ENCODE measurements at regions not wholly inside any gene's neighbourhood (a gene's known extent, or its start where the extent isn't known, plus 50 kb on each side); places are given as distances from the start of the nearest gene placed in this dataset.

GRCh38 chr6:47391675-47392074 lies 82.0 kb upstream of the TNFRSF21 start:
- Histone ChIP-seq H3K14ac (replicated peaks; ENCODE audit: low read depth, low read length) (no peak overlapping the region), H4K8ac (ENCODE audit: low read depth in 2 of 2, low read length in 2 of 2) (no peak overlapping the region), H3K23ac (ENCODE audit: low read depth, low read length) (no peak overlapping the region), H3K56ac (ENCODE audit: extremely low read depth, insufficient read depth, low read length) (no peak overlapping the region), H2AK9ac (replicated peaks; ENCODE audit: low read depth, low read length, poor library complexity) (no peak overlapping the region), H3K9me3 (ENCODE audit: control insufficient read depth, insufficient read depth, low read length) (no peaks in the 10 kb centered on the region), H3K4me3 (ENCODE audit: insufficient read depth, low read depth, low read length) (no peak overlapping the region), H3K9me1 (ENCODE audit: insufficient read depth, low read length) (no peaks in the 10 kb centered on the region), H3K4ac (ENCODE audit: low read depth, low read length) (no peak overlapping the region), H4K91ac (ENCODE audit: insufficient read depth, low read depth, low read length) (no peak overlapping the region), H2BK20ac (ENCODE audit: low read depth, low read length) (no peak overlapping the region), H3K4me1 (ENCODE audit: control insufficient read depth, insufficient read depth, low read length) (no peaks in the 10 kb centered on the region), H3K79me1 (ENCODE audit: low read depth in 1 of 2, low read length in 2 of 2) (no peaks in the 10 kb centered on the region), H4K5ac (ENCODE audit: low read depth, low read length) (no peak overlapping the region), H4K20me1 (ENCODE audit: insufficient read depth, low read length) (no peaks in the 10 kb centered on the region), H3K27me3 (ENCODE audit: control insufficient read depth, insufficient read depth, low read length) (no peaks in the 10 kb centered on the region), H2AFZ (replicated peaks; ENCODE audit: low read length, poor library complexity) (no peak overlapping the region), H3K27ac (ENCODE audit: insufficient read depth, low read length) (no peak overlapping the region), H3K36me3 (ENCODE audit: control insufficient read depth, insufficient read depth, low read length) (no peaks in the 10 kb centered on the region), H2BK120ac (ENCODE audit: low read depth, low read length) (no peak overlapping the region), H2BK15ac (ENCODE audit: low read depth, low read length) (no peak overlapping the region), H3K4me2 (ENCODE audit: low read depth, low read length) (no peak overlapping the region), H2AK5ac (ENCODE audit: low read depth, low read length) (no peak overlapping the region), H3K18ac (ENCODE audit: low read depth, low read length) (no peak overlapping the region), H3K9ac (ENCODE audit: low read depth, low read length) (no peak overlapping the region), H2BK5ac (ENCODE audit: low read depth, low read length, poor library complexity, severe bottlenecking) (no peak overlapping the region)
- DNase-seq (no peak), ATAC-seq (ENCODE audit: low read depth) (no peak)
- TF ChIP-seq SMC3 (IDR thresholded peaks at IDR 0.05; ENCODE audit: low read depth, low read length) (no peak), MAFK (IDR thresholded peaks at IDR 0.05; ENCODE audit: low read depth, low read length) (no peak), FOS (IDR thresholded peaks at IDR 0.05; ENCODE audit: low read depth, low read length) (no peak), RCOR1 (IDR thresholded peaks at IDR 0.05; ENCODE audit: insufficient replicate concordance, low read length) (no peak), NFE2L2 (IDR thresholded peaks at IDR 0.05; ENCODE audit: low read depth, low read length) (no peak), CTCF (conservative IDR thresholded peaks at IDR 0.05; ENCODE audit: low read depth, low read length) (no peak), BHLHE40 (IDR thresholded peaks at IDR 0.05; ENCODE audit: low read depth, low read length) (no peak), CHD1 (IDR thresholded peaks at IDR 0.05; ENCODE audit: low read depth, low read length) (no peak), CEBPB (IDR thresholded peaks at IDR 0.05; ENCODE audit: low read depth, low read length) (no peak), RAD21 (IDR thresholded peaks at IDR 0.05; ENCODE audit: low read length) (no peak)
- BruUV-seq (replicated peaks) = no TSS peak
- in situ Hi-C loops (cut with MboI; ENCODE audit: low sequenced_read_pairs) (no loop called here), dilution Hi-C loops (cut with HindIII; ENCODE audit: low sequenced_read_pairs, unreplicated experiment) (no loop called here), intact Hi-C loops (cut with micrococcal nuclease) (no loop called here)
- ChIA-PET POLR2A (ENCODE audit: unreplicated experiment) (interaction anchor here (0.5 kb wide), 1 partner anchor 13 kb away, joined by 9 read pairs; no protein-coding TSS in a partner anchor), CTCF (no interaction called here)

Measured in IMR-90 (cell line).